NT2/D1 (cell line): ENCODE measurements at regions not wholly inside any gene's neighbourhood (a gene's known extent, or its start where the extent isn't known, plus 50 kb on each side); places are given as distances from the start of the nearest gene placed in this dataset.

ENCODE experiments used
- DNase-seq: peaks from one replicate; pipeline ENCODE4 v3.0.0-alpha.2; 2011; ENCODE audit warnings: low read depth, low spot score
- H3K27me3 ChIP-seq: 2 replicates; pipeline ENCODE4 v1.6.0; 2011; ENCODE audit warnings: mild to moderate bottlenecking; ENCODE audit not compliant: insufficient read length, insufficient read depth
- H3K36me3 ChIP-seq: 2 replicates; pipeline ENCODE4 v1.6.1; 2011; ENCODE audit warnings: mild to moderate bottlenecking, low read length, mixed read lengths; ENCODE audit not compliant: insufficient read depth, insufficient read length
- H3K4me1 ChIP-seq: 2 replicates; pipeline ENCODE4 v1.5.1; 2011; ENCODE audit not compliant: insufficient read depth, insufficient read length
- H3K4me3 ChIP-seq: 2 replicates; pipeline ENCODE4 v1.5.1; 2011; ENCODE audit warnings: low read depth; ENCODE audit not compliant: insufficient read length
- H3K9ac ChIP-seq: 2 replicates; pipeline ENCODE4 v1.6.0; 2011; ENCODE audit warnings: low read depth; ENCODE audit not compliant: insufficient read length
- H3K9me3 ChIP-seq: 2 replicates; pipeline ENCODE4 v1.5.1; 2011; ENCODE audit warnings: mild to moderate bottlenecking, low read length; ENCODE audit not compliant: insufficient read depth
- SUZ12 ChIP-seq: IDR thresholded peaks from 2 replicates; pipeline ENCODE4 v1.6.1; 2011; ENCODE audit not compliant: insufficient read length, insufficient read depth; ENCODE audit errors: extremely low read depth
- YY1 ChIP-seq: IDR thresholded peaks from 2 replicates; pipeline ENCODE4 v1.6.1; 2011; ENCODE audit not compliant: insufficient read length, insufficient read depth
- ZNF274 ChIP-seq: IDR thresholded peaks from 2 replicates; pipeline ENCODE4 v1.6.1; 2011; ENCODE audit warnings: mild to moderate bottlenecking, low read depth, low read length

DNA sequence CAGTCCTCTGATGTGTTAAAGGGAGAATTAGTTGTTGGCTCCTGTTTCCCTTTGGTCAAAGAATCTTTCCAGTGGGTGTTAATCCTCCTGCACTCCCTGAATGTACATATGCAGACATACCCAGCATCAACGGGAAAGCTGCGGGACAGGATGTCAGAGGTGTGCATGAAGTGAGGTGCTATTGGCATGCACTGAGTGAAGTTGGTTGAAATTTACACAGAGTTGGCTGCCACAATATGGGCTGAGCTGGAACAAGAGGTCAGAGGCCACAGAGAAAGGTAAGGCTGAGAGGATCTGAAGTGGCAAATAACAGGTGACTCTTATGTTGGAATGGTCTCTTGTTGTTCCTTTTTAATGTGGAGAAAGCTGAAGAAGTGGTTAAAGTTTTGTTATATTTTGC, 82.7 kb upstream of the AKIRIN2 start:
- H3K27me3 ChIP-seq, result no peaks in the 10 kb centered on the region
- H3K4me1 ChIP-seq, result no peaks in the 10 kb centered on the region
- no peaks in the 10 kb centered on the region for H3K36me3 ChIP-seq
- H3K4me3 ChIP-seq, result no peak overlapping the region
- TF ChIP-seq SUZ12, result no peak
- no peak for TF ChIP-seq ZNF274
- no peak for TF ChIP-seq YY1
- no peak overlapping the region for H3K9ac ChIP-seq
- H3K9me3 ChIP-seq, result peaks cover 11% of the 10 kb centered on the region; the same call in 1 of the 2 replicates
- no peak for DNase-seq

DNA sequence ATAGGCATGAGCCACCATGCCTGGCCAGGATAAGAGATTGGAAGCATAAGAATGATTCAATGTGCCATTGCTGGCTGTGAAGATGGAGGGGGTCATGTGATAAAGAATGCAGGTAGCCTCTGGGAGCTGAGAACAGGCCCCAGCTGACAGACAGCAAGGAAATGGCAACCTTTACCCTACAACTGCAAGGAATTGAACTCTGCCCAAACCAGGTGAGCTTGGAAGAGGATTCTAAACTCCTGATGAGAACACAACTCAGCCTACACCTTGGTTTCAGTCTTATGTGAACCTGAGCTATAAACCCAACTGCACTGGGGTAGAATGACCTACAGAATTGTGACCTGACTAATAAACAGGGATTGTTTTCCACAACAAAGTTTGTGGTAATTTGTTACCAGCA, 82.0 kb upstream of the AKIRIN2 start:
- Histone ChIP-seq H3K9ac (no peak overlapping the region), H3K4me3 (no peak overlapping the region), H3K27me3 (no peaks in the 10 kb centered on the region), H3K36me3 (no peaks in the 10 kb centered on the region), H3K4me1 (no peaks in the 10 kb centered on the region), H3K9me3 (peaks cover 11% of the 10 kb centered on the region; the same call in 1 of the 2 replicates)
- TF ChIP-seq ZNF274 (no peak), YY1 (no peak), SUZ12 (no peak)
- no peak for DNase-seq

- no peak for DNase-seq
- Histone ChIP-seq H3K27me3 (no peaks in the 10 kb centered on the region), H3K4me3 (no peak overlapping the region), H3K4me1 (no peaks in the 10 kb centered on the region), H3K9me3 (no peaks in the 10 kb centered on the region), H3K9ac (no peak overlapping the region), H3K36me3 (no peaks in the 10 kb centered on the region)
- no peak for TF ChIP-seq SUZ12
- no peak for TF ChIP-seq ZNF274
- TF ChIP-seq YY1, result no peak
These were observed 77.5 kb upstream of the AKIRIN2 start for GRCh38 chr6:87779542-87779941.

DNA sequence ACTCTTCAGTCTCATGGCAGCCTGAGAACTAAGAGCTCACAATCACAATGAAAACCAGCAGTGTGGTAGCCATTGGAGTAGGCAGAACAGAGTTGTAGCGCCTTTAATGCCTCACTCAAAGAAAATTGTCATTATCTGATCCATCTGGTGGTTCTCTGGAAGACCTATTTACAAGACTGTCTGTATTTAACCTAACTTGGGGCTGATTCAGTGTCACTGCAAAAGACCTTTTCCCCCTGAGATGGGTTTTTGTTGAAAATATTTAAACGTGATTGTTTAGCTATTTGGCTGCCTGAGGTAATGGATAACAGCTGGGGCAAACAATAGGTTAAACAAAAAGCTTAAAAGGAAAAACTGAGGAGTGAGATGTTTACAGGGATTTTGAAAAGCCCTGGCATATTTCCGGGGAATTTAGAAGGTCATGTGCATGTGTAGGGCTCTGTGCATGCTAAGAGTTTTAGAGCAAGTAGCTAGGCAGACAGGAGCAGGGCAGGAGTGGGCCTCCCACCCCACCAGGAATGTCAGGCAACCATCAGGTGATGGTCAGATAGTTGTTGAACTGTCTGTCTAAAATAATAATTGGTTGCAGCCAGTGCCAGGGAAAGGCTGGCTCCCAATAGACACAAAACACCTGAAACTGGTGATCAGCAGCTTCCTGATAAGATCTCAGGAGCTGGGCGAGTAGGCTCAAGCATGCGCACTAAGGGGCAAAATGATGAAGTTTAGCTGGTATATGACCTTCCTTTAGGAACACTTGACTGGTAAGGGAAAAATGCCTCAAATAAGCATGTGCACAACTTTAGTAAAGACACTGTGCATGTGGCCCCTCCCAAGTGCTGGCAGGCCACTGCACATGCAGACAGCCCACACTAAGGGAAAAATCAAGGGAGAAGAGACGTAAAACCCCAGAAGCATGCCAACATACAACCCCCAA, 70.8 kb upstream of the AKIRIN2 start:
- H3K27me3 ChIP-seq, result no peaks in the 10 kb centered on the region
- DNase-seq, result no peak
- no peaks in the 10 kb centered on the region for H3K9me3 ChIP-seq
- H3K36me3 ChIP-seq, result no peaks in the 10 kb centered on the region
- H3K9ac ChIP-seq, result no peak overlapping the region
- H3K4me1 ChIP-seq, result no peaks in the 10 kb centered on the region
- TF ChIP-seq ZNF274 (no peak), SUZ12 (no peak), YY1 (no peak)
- H3K4me3 ChIP-seq, result no peak overlapping the region

GRCh38 chr6:87767478-87767877, 65.4 kb upstream of the AKIRIN2 start:
- H3K9me3 ChIP-seq, result no peaks in the 10 kb centered on the region
- no peak overlapping the region for H3K4me3 ChIP-seq
- H3K36me3 ChIP-seq, result no peaks in the 10 kb centered on the region
- TF ChIP-seq ZNF274 (no peak), YY1 (no peak), SUZ12 (no peak)
- DNase-seq, result no peak
- H3K9ac ChIP-seq, result no peak overlapping the region
- no peaks in the 10 kb centered on the region for H3K4me1 ChIP-seq
- H3K27me3 ChIP-seq, result no peaks in the 10 kb centered on the region

DNA sequence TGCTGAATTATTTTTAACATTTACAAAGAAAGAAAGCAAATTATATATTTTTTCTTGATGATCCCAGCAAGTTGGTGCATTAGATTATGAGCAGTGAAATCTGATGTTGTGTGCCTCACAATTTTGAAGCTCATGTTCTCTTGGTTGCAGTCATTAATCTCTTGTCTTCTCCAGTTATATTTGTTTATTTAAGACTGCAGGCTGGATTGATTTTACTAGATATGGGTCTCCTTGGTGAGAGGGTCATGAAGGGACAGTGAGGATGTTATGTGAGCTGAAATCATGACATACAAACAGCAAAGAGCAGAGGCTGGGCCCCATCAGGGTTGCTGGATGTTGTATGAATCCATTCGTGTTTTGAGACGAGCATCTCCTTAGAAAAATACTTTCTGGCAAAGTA, 64.2 kb upstream of the AKIRIN2 start:
- Histone ChIP-seq H3K27me3 (no peaks in the 10 kb centered on the region), H3K36me3 (no peaks in the 10 kb centered on the region), H3K4me3 (no peak overlapping the region), H3K9ac (no peak overlapping the region), H3K9me3 (no peaks in the 10 kb centered on the region), H3K4me1 (no peaks in the 10 kb centered on the region)
- no peak for TF ChIP-seq YY1
- no peak for DNase-seq

DNA sequence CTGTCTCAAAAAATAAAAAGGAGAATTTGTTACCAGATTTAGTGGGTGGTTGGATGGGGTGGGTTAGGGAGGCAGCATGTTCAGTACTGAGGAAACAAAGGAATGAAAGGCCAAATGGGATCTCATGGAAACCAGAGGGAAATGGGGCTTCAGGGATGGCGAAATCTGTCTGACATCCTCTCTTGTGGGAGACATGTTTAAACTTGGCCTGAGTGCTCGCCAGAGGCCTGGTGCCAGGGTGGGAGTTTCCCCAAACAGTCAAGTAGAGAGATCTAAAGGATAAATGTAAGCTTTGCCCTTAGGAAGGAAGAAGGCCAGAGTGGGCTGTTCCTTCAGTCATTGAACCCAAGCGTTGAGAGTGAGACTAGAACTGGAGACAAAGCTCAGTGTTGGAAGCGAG, 61.9 kb upstream of the AKIRIN2 start:
- TF ChIP-seq ZNF274, result no peak
- TF ChIP-seq SUZ12, result no peak
- TF ChIP-seq YY1, result no peak
- no peak for DNase-seq
- Histone ChIP-seq H3K4me1 (no peaks in the 10 kb centered on the region), H3K4me3 (no peak overlapping the region), H3K27me3 (no peaks in the 10 kb centered on the region), H3K9ac (no peak overlapping the region), H3K9me3 (no peaks in the 10 kb centered on the region), H3K36me3 (no peaks in the 10 kb centered on the region)

GRCh38 chr6:87763276-87763675, 61.2 kb upstream of the AKIRIN2 start:
- Histone ChIP-seq H3K4me1 (no peaks in the 10 kb centered on the region), H3K27me3 (no peaks in the 10 kb centered on the region), H3K9me3 (no peaks in the 10 kb centered on the region), H3K4me3 (no peak overlapping the region), H3K36me3 (no peaks in the 10 kb centered on the region), H3K9ac (no peak overlapping the region)
- DNase-seq, result no peak
- no peak for TF ChIP-seq YY1
- no peak for TF ChIP-seq ZNF274
- TF ChIP-seq SUZ12, result no peak
